Mammary epithelial cell (primary cell): ENCODE measurements at regions not wholly inside any gene's neighbourhood (a gene's known extent, or its start where the extent isn't known, plus 50 kb on each side); places are given as distances from the start of the nearest gene placed in this dataset.

Source experiments
- EZH2 ChIP-seq: IDR thresholded peaks from 2 replicates; pipeline ENCODE4 v1.6.1; 2012; ENCODE audit warnings: low read length, inconsistent platforms, borderline replicate concordance
- TF ChIP-seq, protein P1 (sequence below), 2 donors: IDR thresholded peaks in 1 of 2; conservative IDR thresholded peaks in 1 of 2; 2 replicates each; pipeline ENCODE4 v1.5.1; 2011 to 2012; ENCODE audit warnings: inconsistent platforms in 2 of 2, low read length in 2 of 2, mild to moderate bottlenecking in 2 of 2, control low read depth in 1 of 2, low read depth in 1 of 2; ENCODE audit not compliant: insufficient read depth in 1 of 2; ENCODE audit errors: extremely low read depth in 1 of 2

GRCh38 chr5:125882061-125882460, 541.1 kb upstream of the GRAMD2B start:
- TF ChIP-seq, protein P1, sequence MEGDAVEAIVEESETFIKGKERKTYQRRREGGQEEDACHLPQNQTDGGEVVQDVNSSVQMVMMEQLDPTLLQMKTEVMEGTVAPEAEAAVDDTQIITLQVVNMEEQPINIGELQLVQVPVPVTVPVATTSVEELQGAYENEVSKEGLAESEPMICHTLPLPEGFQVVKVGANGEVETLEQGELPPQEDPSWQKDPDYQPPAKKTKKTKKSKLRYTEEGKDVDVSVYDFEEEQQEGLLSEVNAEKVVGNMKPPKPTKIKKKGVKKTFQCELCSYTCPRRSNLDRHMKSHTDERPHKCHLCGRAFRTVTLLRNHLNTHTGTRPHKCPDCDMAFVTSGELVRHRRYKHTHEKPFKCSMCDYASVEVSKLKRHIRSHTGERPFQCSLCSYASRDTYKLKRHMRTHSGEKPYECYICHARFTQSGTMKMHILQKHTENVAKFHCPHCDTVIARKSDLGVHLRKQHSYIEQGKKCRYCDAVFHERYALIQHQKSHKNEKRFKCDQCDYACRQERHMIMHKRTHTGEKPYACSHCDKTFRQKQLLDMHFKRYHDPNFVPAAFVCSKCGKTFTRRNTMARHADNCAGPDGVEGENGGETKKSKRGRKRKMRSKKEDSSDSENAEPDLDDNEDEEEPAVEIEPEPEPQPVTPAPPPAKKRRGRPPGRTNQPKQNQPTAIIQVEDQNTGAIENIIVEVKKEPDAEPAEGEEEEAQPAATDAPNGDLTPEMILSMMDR (conservative IDR thresholded peaks at IDR 0.05 in 1 of 2, IDR thresholded peaks at IDR 0.05 in 1 of 2; ENCODE audit: extremely low read depth in 1 of 2, insufficient read depth in 1 of 2, low read depth in 1 of 2, low read length in 2 of 2), result no peak
- TF ChIP-seq EZH2, result no peak
